Transverse colon (tissue), 4 donors: ENCODE measurements at regions not wholly inside any gene's neighbourhood (a gene's known extent, or its start where the extent isn't known, plus 50 kb on each side); places are given as distances from the start of the nearest gene placed in this dataset.

Experiments
- DNase-seq: peaks from one replicate; pipeline ENCODE4 v3.0.0-alpha.2; 2019
- H3K27ac ChIP-seq, 4 donors: fragments of 200-600 bp; sonication (generic); 2 replicates each; pipeline ENCODE4 v1.5.1; 2016 to 2018; ENCODE audit warnings: inconsistent platforms in 4 of 4
- H3K27me3 ChIP-seq: fragments of 200-600 bp; sonication (generic); 2 replicates; pipeline ENCODE4 v1.5.1; 2017; ENCODE audit warnings: inconsistent platforms
- H3K36me3 ChIP-seq, 4 donors: fragments of 200-600 bp; sonication (generic); 2 replicates each; pipeline ENCODE4 v1.5.1; 2017 to 2019; ENCODE audit warnings: inconsistent platforms in 4 of 4
- H3K4me1 ChIP-seq, 4 donors: fragments of 200-600 bp; sonication (generic); 2 replicates each; pipeline ENCODE4 v1.5.1; 2017 to 2020; ENCODE audit warnings: inconsistent platforms in 4 of 4
- H3K4me3 ChIP-seq, 4 donors: fragments of 200-600 bp; sonication (generic); 1 replicate in 1 of 4; 2 replicates in 3 of 4; pipeline versions ENCODE4 v1.5.1 to v1.6.1; 2017 to 2019; ENCODE audit warnings: inconsistent platforms in 4 of 4
- H3K9me3 ChIP-seq, 2 donors: fragments of 200-600 bp; sonication (generic); 2 replicates each; pipeline ENCODE4 v1.5.1; 2017 to 2019; ENCODE audit warnings: inconsistent platforms in 2 of 2
- CTCF ChIP-seq, 5 experiments: fragments of 200-600 bp in 3 of 5; fragments of 450-650 bp in 2 of 5; sonication (generic) in 3 of 5; IDR thresholded peaks; 1 replicate in 2 of 5; 2 replicates in 3 of 5; pipeline ENCODE4 v1.5.1; 2016 to 2017; ENCODE audit warnings: antibody characterized with exemption in 5 of 5, inconsistent platforms in 3 of 5, mild to moderate bottlenecking in 2 of 5, moderate library complexity in 1 of 5
- EP300 ChIP-seq: sonication (generic); formaldehyde crosslinking; IDR thresholded peaks from one replicate; pipeline ENCODE4 v1.6.1; 2017; ENCODE audit warnings: antibody characterized with exemption, low read depth
- POLR2A ChIP-seq: fragments of 450-650 bp; IDR thresholded peaks from one replicate; pipeline ENCODE4 v1.6.1; 2016; ENCODE audit warnings: antibody characterized with exemption, mild to moderate bottlenecking, moderate library complexity
- POLR2AphosphoS5 ChIP-seq, 3 donors: sonication (generic); formaldehyde crosslinking; IDR thresholded peaks; one replicate each; pipeline ENCODE4 v1.6.1; 2016; ENCODE audit warnings: antibody characterized with exemption in 3 of 3
- WGBS, 2 donors: methylation state at CpG; one replicate each; pipeline ENCODE4 v1.1.5; 2018; ENCODE audit warnings: low coverage in 1 of 2; 5-methylcytosine and 5-hydroxymethylcytosine counted together
- in situ Hi-C, 4 donors: fragments of 200-750 bp; cut with MboI; loops; one replicate each; pipeline versions ENCODE4 v1.15.0 to v1.15.1; 2017; ENCODE audit warnings: low sequenced_read_pairs in 3 of 4, low pct_ligation_motif_present in 1 of 4, low pct_unique_long_range_greater_than_20kb in 1 of 4
- intact Hi-C: fragments of 100-400 bp; cut with DNase I; formaldehyde crosslinking; loops from one replicate; pipeline ENCODE4 v1.15.1; 2023; ENCODE audit warnings: low total_unique reads

- Histone ChIP-seq H3K9me3 (no peaks in the 10 kb centered on the region), H3K27me3 (no peaks in the 10 kb centered on the region), H3K4me3 (no peak overlapping the region), H3K4me1 (peaks cover 0 to 13% (median 4%) of the 10 kb centered on the region in 4 donors), H3K27ac (no peak overlapping the region), H3K36me3 (no peaks in the 10 kb centered on the region)
- TF ChIP-seq POLR2AphosphoS5 (IDR thresholded peaks at IDR 0.05) (no peak), POLR2A (no peak)
- WGBS, 2 donors = 46 to 70% methylated on average over 4 to 16 of the region's 16 CpGs
- DNase-seq = no peak
- intact Hi-C loops = no loop called here
- in situ Hi-C loops = no loop called here
Measured at GRCh38 chr6:41492261-41492891, 53.8 kb upstream of the FOXP4 start.

GRCh38 chr6:41494212-41495110 is 51.7 kb upstream of the FOXP4 start:
- Histone ChIP-seq H3K27ac (no peak overlapping the region), H3K4me3 (no peak overlapping the region), H3K4me1 (no peaks in the 10 kb centered on the region), H3K9me3 (no peaks in the 10 kb centered on the region), H3K27me3 (no peaks in the 10 kb centered on the region), H3K36me3 (no peaks in the 10 kb centered on the region)
- 76 to 83% methylated on average over 1 to 16 of the region's 16 CpGs for WGBS, 2 donors
- TF ChIP-seq EP300 = no peak
- TF ChIP-seq POLR2AphosphoS5 (IDR thresholded peaks at IDR 0.05) = no peak
- no peak for TF ChIP-seq POLR2A
- no peak for TF ChIP-seq CTCF (IDR thresholded peaks at IDR 0.05)
- intact Hi-C loops = no loop called here
- in situ Hi-C loops = no loop called here
- no peak for DNase-seq
